T-helper 17 cell (primary cell): ENCODE measurements at regions not wholly inside any gene's neighbourhood (a gene's known extent, or its start where the extent isn't known, plus 50 kb on each side); places are given as distances from the start of the nearest gene placed in this dataset.
"Not testable (repeated sequence)": the region's sequence is repeated elsewhere in the genome, so short reads cannot be mapped to it uniquely, and the experiment has no call there.

Experiments
- ATAC-seq: fragments of 150-1000 bp; cut with Tn5 transposase; 2 replicates; pipeline ENCODE4 v1.10.0; 2021; ENCODE audit warnings: mild to moderate bottlenecking, moderate library complexity
- DNase-seq, 3 donors: peaks; one replicate each; pipeline versions ENCODE4 v3.0.0 to v3.0.0-alpha.2; 2020 to 2021
- H3K9me3 ChIP-seq: one replicate; pipeline ENCODE4 v1.7.0; 2013; ENCODE audit warnings: low read length, mild to moderate bottlenecking; ENCODE audit not compliant: control insufficient read depth, poor library complexity, severe bottlenecking
- H3K27ac Mint-ChIP-seq: one replicate; pipeline ENCODE4 v1.8.0; 2022; ENCODE audit warnings: mild to moderate bottlenecking, moderate library complexity, mixed read lengths
- H3K27me3 Mint-ChIP-seq: one replicate; pipeline ENCODE4 v1.8.0; 2022; ENCODE audit warnings: mixed read lengths
- H3K36me3 Mint-ChIP-seq: one replicate; pipeline ENCODE4 v1.8.0; 2022; ENCODE audit warnings: low read depth, mixed read lengths
- H3K4me1 Mint-ChIP-seq: one replicate; pipeline ENCODE4 v1.8.0; 2022; ENCODE audit warnings: mild to moderate bottlenecking, mixed read lengths
- H3K4me3 Mint-ChIP-seq: one replicate; pipeline ENCODE4 v1.8.0; 2022; ENCODE audit warnings: mild to moderate bottlenecking, moderate library complexity, mixed read lengths

DNA sequence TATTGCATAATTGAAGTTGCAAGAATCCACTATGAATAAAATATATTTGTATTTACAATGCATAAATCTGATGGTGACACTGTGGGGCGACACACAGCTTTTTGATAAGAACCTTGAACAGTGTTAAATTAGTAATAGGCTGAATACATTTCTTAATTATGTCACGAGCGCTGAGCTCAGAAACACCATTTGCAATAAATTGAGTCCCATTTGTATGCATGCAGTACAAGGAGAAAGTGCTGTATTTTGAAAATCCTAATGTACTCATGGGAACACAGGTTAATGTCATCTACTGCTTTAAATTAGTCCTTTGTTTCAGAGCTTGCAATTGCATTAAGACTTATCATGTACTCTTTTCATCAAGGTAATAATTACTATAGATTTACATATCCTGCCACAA is 579.5 kb downstream of the RBFOX1 start:
- Mint-ChIP-seq H3K4me1 (no peaks in the 10 kb centered on the region), H3K27me3 (no peaks in the 10 kb centered on the region), H3K4me3 (no peak overlapping the region), H3K27ac (no peak overlapping the region), H3K36me3 (no peaks in the 10 kb centered on the region)
- peaks cover 5% of the 10 kb centered on the region for H3K9me3 ChIP-seq
- no peak for ATAC-seq
- DNase-seq, result no peak

DNA sequence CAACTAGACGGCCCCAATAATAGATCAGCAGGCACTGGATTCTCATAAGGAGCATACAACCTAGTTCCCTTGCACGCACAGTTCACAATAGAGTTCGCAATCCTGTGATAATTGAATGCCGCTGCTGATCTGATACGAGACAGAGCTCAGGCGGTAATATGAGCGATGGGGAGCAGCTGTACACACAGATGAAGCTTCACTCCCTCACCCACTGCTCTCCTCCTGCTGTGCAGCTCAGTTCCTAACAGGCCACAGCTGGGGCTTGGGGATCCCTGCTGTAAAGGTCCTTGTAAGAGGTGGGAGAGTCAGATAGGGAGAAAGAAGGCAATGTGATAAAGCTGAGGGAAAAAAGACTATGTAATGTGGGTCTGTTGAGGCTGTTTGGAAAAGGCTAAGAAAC is 577.5 kb downstream of the RBFOX1 start:
- no peaks in the 10 kb centered on the region for H3K36me3 Mint-ChIP-seq
- H3K4me1 Mint-ChIP-seq, result no peaks in the 10 kb centered on the region
- ATAC-seq (no peak), DNase-seq (no peak)
- no peak overlapping the region for H3K4me3 Mint-ChIP-seq
- no peaks in the 10 kb centered on the region for H3K27me3 Mint-ChIP-seq
- no peak overlapping the region for H3K27ac Mint-ChIP-seq
- H3K9me3 ChIP-seq, result peaks cover 7% of the 10 kb centered on the region

DNA sequence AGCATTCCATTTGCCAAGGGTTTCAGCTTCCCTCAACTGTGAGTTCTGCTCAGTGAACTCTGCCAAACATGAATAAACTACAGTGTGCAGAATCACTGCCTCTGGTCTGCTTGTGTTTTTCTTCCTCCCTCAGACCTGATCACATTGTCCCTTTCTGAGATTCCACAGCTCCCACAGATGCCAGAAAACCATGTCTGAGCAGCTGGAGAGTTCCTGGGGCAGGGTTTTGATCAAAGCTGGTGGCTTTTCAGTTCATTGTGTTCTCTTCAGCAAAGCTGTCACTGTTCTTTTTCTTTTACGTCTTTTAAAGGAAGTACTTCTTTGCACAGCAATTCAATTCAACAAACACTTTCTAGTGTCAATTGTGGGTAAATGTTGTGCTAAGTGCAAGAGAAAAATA is 555.8 kb downstream of the RBFOX1 start:
- Mint-ChIP-seq H3K36me3 (no peaks in the 10 kb centered on the region), H3K4me3 (no peak overlapping the region), H3K27ac (no peak overlapping the region), H3K27me3 (no peaks in the 10 kb centered on the region), H3K4me1 (no peaks in the 10 kb centered on the region)
- no peaks in the 10 kb centered on the region for H3K9me3 ChIP-seq
- DNase-seq (no peak), ATAC-seq (no peak)

DNA sequence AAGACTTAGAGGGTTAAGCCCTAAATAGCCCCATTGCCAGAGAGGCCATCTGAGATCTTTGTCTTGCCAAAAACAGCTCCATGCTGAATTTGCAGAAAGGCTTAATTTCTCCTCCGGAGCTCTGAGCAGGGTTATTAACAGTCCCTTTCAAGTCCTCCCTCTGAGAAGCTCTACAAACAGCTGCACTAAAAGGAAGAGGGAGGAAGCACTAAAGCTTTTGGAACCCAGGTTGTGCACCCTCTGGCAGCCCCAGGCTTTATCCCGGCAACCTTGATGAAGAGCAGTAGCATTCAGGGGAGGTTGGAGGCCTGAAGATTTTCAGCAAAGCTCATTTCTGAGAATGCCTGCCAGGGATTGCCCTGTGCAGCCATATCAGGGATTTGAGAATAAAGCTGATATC is 554.7 kb downstream of the RBFOX1 start:
- no peaks in the 10 kb centered on the region for H3K4me1 Mint-ChIP-seq
- H3K4me3 Mint-ChIP-seq, result no peak overlapping the region
- ATAC-seq (no peak), DNase-seq (no peak)
- H3K9me3 ChIP-seq, result no peaks in the 10 kb centered on the region
- no peak overlapping the region for H3K27ac Mint-ChIP-seq
- H3K27me3 Mint-ChIP-seq, result no peaks in the 10 kb centered on the region
- no peaks in the 10 kb centered on the region for H3K36me3 Mint-ChIP-seq

DNA sequence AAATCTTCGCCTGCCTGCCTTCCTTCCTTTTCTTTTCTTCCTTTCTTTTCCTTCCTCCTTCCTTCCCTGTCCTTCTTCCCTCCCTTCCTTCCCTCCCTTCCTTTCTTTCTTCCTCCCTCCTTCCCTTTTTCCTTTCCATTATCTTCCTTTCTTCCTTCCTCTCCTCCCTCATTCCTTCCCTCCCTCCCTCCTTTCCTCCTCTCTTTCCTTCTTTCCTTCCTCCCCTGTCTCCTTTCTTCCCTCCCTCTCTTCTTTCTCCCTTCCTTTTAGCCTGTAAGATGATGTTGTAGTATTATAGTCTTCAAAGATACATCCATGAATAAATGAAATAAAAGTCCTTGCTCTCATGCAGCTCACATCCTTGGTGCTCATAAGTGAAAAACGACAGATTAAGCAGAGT is 539.3 kb downstream of the RBFOX1 start:
- H3K9me3 ChIP-seq, result no peaks in the 10 kb centered on the region
- Mint-ChIP-seq H3K4me3 (no peak overlapping the region), H3K27ac (no peak overlapping the region), H3K36me3 (no peaks in the 10 kb centered on the region), H3K4me1 (no peaks in the 10 kb centered on the region), H3K27me3 (no peaks in the 10 kb centered on the region)
- ATAC-seq, result no peak
- no peak for DNase-seq

DNA sequence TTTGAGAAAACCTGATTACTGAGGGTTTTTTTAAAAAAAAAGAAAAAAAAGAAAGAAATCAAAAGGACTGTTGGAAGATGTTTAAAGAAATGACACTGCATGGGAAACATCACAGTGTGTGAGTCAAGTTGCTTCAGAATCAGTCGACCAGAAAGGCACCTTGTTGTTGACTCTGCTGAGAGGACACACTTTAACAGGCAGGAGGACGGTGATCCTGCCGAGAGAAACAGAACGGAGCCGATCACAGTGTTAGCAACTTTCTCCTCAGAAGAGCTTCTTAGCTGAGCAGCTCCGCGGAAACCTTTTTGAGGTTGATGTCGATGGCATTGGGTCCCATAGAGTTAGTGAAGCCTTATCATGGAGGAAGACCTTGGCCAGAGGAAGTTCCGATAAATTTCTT is 538.7 kb downstream of the RBFOX1 start:
- H3K36me3 Mint-ChIP-seq, result no peaks in the 10 kb centered on the region

DNA sequence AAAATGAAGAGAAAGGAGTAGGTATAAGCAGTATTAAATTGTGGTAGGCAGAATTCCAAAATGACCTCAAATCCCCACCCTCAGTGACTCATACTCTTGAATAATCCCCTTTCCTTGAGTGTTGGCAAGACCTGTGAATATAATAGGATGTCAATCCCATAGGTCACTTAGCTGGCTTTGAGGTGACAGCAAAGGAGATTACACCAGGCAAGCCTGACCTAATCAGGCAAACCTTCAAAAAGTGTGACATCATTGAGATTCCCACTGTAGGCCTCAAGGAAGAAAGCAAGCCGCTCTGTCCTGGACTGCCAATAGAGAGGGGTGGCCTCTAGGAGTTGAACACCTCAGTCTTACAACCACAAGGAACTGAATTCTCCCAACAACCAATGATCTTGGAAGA is 535.2 kb downstream of the RBFOX1 start:
- Mint-ChIP-seq H3K4me3 (no peak overlapping the region), H3K27ac (no peak overlapping the region), H3K27me3 (no peaks in the 10 kb centered on the region), H3K4me1 (no peaks in the 10 kb centered on the region), H3K36me3 (no peaks in the 10 kb centered on the region)
- ATAC-seq (no peak), DNase-seq (no peak)
- H3K9me3 ChIP-seq, result peaks cover 3% of the 10 kb centered on the region

More for the DNA sequence above, 538.7 kb downstream of the RBFOX1 start:
- Mint-ChIP-seq H3K4me1 (no peaks in the 10 kb centered on the region), H3K27me3 (no peaks in the 10 kb centered on the region), H3K4me3 (no peak overlapping the region), H3K27ac (no peak overlapping the region)
- H3K9me3 ChIP-seq, result no peaks in the 10 kb centered on the region
- DNase-seq, result no peak
- no peak for ATAC-seq

DNA sequence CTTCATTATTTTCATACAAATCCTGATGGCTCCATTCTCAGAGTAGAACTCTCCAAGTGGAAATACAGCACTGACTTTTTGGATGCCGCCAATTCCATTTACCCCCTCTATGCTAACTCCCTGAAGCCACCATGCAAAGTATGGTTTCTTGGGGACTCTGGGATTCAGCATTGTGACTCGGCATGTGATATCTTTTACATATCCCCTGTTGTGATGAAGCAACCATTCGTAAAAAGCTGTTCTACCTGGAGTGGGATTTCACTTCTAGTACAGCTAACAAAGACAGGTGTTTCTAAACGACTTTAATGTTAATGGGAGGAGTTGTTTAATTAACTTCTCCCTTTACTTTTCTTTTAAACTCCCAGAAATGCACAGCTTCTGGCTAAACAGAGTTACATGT is 533.5 kb downstream of the RBFOX1 start:
- no peak for DNase-seq
- no peaks in the 10 kb centered on the region for H3K27me3 Mint-ChIP-seq

DNA sequence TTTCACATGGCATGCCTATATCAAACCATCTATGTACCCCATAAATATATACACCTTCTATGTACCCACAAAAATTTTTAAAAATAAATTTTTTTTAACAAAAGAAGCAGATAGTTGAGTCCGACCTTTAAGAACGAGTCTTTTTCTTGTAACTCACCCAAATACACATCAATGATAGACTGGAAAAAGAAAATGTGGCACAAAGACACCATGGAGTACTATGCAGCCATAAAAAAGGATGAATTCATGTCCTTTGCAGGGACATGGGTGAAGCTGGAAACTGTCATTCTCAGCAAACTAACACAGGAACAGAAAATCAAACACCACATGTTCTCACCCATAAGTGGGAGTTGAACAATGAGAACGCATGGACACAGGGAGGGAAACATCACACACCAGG is 532.7 kb downstream of the RBFOX1 start:
- ATAC-seq, H3K9me3 ChIP-seq, DNase-seq, H3K27ac Mint-ChIP-seq, H3K4me3 Mint-ChIP-seq, H3K4me1 Mint-ChIP-seq, H3K36me3 Mint-ChIP-seq, H3K27me3 Mint-ChIP-seq: not testable (repeated sequence)

More for the DNA sequence above, 533.5 kb downstream of the RBFOX1 start:
- no peak for ATAC-seq
- no peak overlapping the region for H3K27ac Mint-ChIP-seq
- no peak overlapping the region for H3K4me3 Mint-ChIP-seq
- H3K9me3 ChIP-seq, result peaks cover 3% of the 10 kb centered on the region
- no peaks in the 10 kb centered on the region for H3K4me1 Mint-ChIP-seq
- H3K36me3 Mint-ChIP-seq, result no peaks in the 10 kb centered on the region

DNA sequence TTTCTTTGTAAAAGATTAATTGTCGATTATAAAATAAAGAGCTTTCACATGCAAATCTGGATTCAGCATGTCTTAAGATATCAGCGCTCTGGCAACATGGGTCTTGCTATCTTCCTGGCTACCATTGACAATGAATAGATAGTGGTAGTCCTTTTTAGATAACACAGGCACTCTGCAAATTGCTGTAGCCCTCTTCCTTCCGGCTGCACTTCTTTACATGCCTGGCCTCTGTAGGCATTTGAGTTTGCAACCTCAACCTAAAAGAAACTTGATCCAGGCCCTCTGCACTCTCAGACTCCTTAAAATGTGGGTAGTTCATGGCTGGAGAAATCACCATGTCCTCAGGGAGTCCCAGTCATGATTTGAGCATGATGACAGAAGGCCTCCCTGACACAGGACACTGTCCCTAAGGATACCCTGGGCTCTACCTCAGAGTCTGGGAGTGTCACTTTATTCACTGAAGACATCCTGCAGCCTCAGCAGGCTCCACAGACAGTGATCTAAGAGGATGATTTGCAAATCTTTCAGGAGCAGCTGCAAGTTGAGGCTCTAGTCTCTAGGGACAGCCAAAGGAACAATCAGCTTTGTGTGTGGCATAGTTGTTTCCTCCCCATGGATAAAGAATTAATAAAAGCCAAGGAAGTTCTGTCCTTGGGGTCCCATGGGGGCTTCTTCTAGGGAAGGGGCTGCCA is 529.4 kb downstream of the RBFOX1 start:
- no peak overlapping the region for H3K27ac Mint-ChIP-seq
- no peaks in the 10 kb centered on the region for H3K36me3 Mint-ChIP-seq
- H3K4me1 Mint-ChIP-seq, result no peaks in the 10 kb centered on the region
- no peak overlapping the region for H3K4me3 Mint-ChIP-seq
- no peaks in the 10 kb centered on the region for H3K27me3 Mint-ChIP-seq
- no peak for ATAC-seq
- no peak for DNase-seq
- peaks cover 5% of the 10 kb centered on the region for H3K9me3 ChIP-seq

DNA sequence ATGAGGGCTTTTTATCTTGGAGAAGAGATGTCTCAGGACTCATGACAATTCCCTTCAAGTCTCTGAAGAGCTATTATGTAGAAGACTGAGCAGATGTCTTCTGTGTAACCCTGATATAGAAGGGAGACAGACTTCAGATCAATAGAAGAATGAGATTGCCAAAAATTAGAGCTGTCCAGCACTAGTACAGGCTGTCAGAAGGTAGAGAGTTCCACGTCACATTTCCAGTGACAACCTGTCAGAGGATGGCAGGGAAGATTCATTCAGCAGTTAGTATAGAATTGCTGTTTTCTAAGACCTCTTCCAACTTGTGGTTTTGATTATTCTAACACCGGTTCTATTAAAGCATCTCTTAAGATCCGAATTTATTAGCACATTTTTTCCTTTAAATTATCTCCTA is 520.6 kb downstream of the RBFOX1 start:
- Mint-ChIP-seq H3K4me3 (no peak overlapping the region), H3K4me1 (no peaks in the 10 kb centered on the region), H3K27me3 (no peaks in the 10 kb centered on the region), H3K27ac (no peak overlapping the region), H3K36me3 (no peaks in the 10 kb centered on the region)
- H3K9me3 ChIP-seq, result peaks cover 3% of the 10 kb centered on the region
- ATAC-seq (no peak), DNase-seq (no peak)

DNA sequence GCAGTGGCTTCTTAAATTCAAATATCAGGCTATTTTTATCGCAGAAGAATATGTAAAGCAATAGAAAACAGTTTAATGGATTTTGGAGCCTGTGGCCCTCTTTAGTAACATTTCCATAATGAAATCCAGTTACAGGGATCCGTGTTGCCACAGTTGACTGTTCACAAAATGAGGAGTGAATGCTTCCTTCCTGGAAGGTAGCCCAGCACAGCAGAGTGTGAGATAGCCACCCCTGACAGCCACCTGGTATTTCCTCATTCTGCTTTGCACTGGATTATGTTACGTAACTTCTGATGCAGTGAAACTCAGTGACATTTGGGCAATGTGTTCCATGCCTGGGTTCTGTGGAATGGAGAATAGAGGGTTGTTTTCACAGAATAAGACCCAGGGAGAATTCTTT is 517.2 kb downstream of the RBFOX1 start:
- H3K4me3 Mint-ChIP-seq, result no peak overlapping the region
- DNase-seq, result no peak
- no peaks in the 10 kb centered on the region for H3K9me3 ChIP-seq
- H3K4me1 Mint-ChIP-seq, result no peaks in the 10 kb centered on the region
- H3K27me3 Mint-ChIP-seq, result no peaks in the 10 kb centered on the region
- no peaks in the 10 kb centered on the region for H3K36me3 Mint-ChIP-seq
- ATAC-seq, result no peak
- no peak overlapping the region for H3K27ac Mint-ChIP-seq

DNA sequence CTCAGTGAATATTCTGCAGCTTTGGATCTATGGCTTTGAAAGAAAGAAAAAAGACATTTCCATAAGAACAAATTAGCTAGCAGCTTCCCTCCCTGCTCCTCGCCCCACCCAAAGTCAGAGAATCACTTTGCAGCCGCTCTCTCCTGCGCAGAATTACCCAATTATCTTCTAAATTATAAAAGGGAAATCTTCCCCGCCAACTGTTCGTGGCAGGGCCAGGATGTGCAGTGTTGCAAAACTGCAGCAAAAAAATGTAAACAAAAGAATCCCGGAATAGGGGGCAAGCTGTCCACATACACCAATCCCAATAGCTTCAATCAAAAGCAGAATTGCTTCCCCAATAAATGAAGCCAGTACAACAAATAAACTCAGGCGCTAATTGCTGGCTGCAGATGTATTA is 510.6 kb downstream of the RBFOX1 start:
- ATAC-seq (no peak), DNase-seq (no peak)
- Mint-ChIP-seq H3K4me3 (no peak overlapping the region), H3K27me3 (no peaks in the 10 kb centered on the region), H3K4me1 (no peaks in the 10 kb centered on the region), H3K36me3 (no peaks in the 10 kb centered on the region), H3K27ac (no peak overlapping the region)
- H3K9me3 ChIP-seq, result peaks cover 2% of the 10 kb centered on the region

DNA sequence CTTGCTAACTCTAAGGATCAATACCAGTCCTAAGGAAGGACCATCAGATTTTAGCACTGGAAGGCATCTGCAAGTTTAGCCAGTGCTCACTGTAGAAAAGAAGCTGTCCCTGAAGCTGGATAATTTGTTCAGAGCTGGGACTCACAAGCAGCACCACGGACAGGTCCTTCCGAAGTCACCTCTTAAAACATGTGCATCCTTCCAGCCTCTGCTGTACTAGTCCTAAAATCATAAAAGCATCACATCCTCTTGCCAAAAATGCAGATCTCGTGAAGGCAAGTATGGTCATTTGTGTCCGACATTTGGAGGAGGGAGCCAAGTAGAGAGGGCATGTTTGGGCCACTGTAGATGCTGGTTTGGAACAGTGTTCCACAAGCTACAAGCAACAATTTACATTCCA is 506.9 kb downstream of the RBFOX1 start:
- ATAC-seq, result no peak
- H3K9me3 ChIP-seq, result peaks cover 2% of the 10 kb centered on the region
- H3K27ac Mint-ChIP-seq, result no peak overlapping the region
- no peak for DNase-seq
- no peaks in the 10 kb centered on the region for H3K36me3 Mint-ChIP-seq
- H3K4me3 Mint-ChIP-seq, result no peak overlapping the region
- no peaks in the 10 kb centered on the region for H3K27me3 Mint-ChIP-seq
- no peaks in the 10 kb centered on the region for H3K4me1 Mint-ChIP-seq
